RWPE1 (cell line): ENCODE measurements at regions not wholly inside any gene's neighbourhood (a gene's known extent, or its start where the extent isn't known, plus 50 kb on each side); places are given as distances from the start of the nearest gene placed in this dataset.

ENCODE experiments used
- CTCF ChIA-PET: fragments of 350-600 bp; sonication (Branson Sonifier 250); formaldehyde crosslinking; extraction: SDS; loops from one replicate; lab custom pipeline; 2021; lab: Yijun Ruan, JAX
- POLR2A ChIA-PET: fragments of 400-600 bp; formaldehyde crosslinking; extraction: SDS; loops from one replicate; lab custom pipeline; 2020; ENCODE audit warnings: antibody characterized with exemption; ENCODE audit not compliant: low non-redundant PET; lab: Yijun Ruan, JAX
- DNase-seq: peaks from one replicate; pipeline ENCODE4 v3.0.0; 2012; ENCODE audit warnings: low spot score
- H3K27ac ChIP-seq: fragments of 450-650 bp; 2 replicates; pipeline ENCODE4 v1.5.1; 2017
- TF ChIP-seq, protein P1 (sequence below): fragments of 450-650 bp; conservative IDR thresholded peaks from 2 replicates; pipeline ENCODE4 v1.5.1; 2017; ENCODE audit warnings: low read depth, mild to moderate bottlenecking

- no peak for DNase-seq
- ChIA-PET POLR2A (no interaction called here), CTCF (no interaction called here)
- H3K27ac ChIP-seq, result no peak overlapping the region
- TF ChIP-seq, protein P1, sequence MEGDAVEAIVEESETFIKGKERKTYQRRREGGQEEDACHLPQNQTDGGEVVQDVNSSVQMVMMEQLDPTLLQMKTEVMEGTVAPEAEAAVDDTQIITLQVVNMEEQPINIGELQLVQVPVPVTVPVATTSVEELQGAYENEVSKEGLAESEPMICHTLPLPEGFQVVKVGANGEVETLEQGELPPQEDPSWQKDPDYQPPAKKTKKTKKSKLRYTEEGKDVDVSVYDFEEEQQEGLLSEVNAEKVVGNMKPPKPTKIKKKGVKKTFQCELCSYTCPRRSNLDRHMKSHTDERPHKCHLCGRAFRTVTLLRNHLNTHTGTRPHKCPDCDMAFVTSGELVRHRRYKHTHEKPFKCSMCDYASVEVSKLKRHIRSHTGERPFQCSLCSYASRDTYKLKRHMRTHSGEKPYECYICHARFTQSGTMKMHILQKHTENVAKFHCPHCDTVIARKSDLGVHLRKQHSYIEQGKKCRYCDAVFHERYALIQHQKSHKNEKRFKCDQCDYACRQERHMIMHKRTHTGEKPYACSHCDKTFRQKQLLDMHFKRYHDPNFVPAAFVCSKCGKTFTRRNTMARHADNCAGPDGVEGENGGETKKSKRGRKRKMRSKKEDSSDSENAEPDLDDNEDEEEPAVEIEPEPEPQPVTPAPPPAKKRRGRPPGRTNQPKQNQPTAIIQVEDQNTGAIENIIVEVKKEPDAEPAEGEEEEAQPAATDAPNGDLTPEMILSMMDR, result no peak
Measured at GRCh38 chr14:84433961-84434360, 1096.0 kb upstream of the FLRT2 start.

DNA sequence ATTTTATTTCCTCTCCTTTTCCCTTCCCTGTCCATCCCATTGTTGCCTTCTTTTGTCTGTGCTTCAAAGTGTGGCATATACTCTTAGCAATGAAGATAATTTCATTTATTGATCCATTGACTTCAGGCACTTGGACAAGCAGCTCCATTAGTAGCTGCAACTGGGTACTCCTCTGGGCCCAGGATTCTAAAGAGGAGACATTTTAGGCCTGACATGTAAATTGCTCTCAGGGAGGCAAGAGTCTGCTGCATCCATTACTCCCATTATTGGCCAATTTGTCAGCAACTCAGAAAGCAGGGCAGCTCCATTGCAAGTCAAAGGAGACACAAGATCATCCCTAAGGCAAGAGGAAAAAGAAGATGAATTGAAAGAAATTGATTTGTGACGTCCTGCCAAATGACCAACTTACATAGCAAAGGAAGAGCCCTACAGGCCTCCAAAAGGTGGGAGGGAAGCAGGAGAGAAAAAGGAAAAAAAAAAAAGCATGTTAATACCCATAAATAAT lies 1094.1 kb upstream of the FLRT2 start:
- POLR2A ChIA-PET, result no interaction called here
- TF ChIP-seq, protein P1, result no peak
- CTCF ChIA-PET, result no interaction called here
- H3K27ac ChIP-seq, result no peak overlapping the region
- no peak for DNase-seq

DNA sequence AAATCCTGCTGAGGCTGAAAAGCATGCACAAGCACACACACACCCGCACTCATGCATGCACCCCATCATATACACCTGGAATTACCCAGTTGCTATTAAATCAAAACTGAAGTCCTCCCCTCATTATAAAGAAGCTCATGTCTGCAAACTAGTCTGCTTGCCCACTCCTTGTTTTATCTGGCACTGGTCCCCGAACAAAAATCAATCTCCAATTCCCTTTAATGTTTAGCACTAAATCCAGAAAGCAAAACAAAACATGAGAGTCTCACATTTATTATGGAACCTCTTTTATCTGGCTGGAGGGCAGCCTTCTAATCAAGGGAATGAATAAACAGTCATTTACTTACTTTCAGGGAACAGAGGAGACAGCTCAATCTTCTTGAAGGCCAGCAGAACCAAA lies 1093.4 kb upstream of the FLRT2 start:
- H3K27ac ChIP-seq, result no peak overlapping the region
- TF ChIP-seq, protein P1, result no peak
- no peak for DNase-seq
- ChIA-PET POLR2A (no interaction called here), CTCF (no interaction called here)

DNA sequence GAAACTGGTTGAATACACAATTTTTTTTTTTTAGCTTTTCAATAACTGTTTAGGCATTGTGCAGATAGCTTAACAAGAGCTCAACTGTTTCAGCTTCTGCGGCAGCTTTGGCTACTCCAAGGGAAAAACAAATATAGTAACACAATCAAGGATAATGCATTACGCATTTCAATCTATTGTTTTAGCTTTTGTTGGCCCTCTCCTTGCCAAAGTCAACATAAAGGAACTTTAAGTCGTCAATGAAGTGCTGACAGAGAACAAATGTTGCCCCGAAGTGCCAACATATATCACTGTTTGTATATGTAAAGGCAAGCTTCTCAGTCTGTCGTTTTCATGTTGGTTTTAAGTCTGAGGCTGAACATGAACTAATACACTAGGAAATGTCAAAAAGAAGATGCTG lies 1087.4 kb upstream of the FLRT2 start:
- H3K27ac ChIP-seq, result no peak overlapping the region
- no peak for DNase-seq
- TF ChIP-seq, protein P1, result no peak
- ChIA-PET CTCF (interaction anchor here (0.6 kb wide), 1 partner anchor 61 kb away, joined by 3 read pairs; no protein-coding TSS in a partner anchor), POLR2A (no interaction called here)

DNA sequence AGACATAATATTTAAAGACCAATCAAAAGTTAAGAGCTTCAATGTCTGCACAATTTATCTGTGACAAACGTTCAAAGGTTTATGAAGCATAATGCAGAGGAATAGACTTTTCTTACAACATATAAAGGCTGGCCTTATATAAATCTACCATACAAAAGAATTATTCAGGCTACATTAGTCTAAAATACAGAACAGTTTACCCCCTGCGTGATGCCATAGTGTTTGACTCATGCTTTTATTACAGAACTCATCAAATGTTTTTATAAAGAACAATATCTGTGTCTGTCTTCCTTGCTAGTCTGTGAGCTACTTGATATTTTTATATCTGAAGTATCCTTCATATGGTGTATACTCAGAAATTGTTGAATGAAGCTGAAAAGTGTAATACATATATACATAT lies 1084.5 kb upstream of the FLRT2 start:
- no peak overlapping the region for H3K27ac ChIP-seq
- ChIA-PET POLR2A (no interaction called here), CTCF (no interaction called here)
- TF ChIP-seq, protein P1, result no peak
- no peak for DNase-seq

DNA sequence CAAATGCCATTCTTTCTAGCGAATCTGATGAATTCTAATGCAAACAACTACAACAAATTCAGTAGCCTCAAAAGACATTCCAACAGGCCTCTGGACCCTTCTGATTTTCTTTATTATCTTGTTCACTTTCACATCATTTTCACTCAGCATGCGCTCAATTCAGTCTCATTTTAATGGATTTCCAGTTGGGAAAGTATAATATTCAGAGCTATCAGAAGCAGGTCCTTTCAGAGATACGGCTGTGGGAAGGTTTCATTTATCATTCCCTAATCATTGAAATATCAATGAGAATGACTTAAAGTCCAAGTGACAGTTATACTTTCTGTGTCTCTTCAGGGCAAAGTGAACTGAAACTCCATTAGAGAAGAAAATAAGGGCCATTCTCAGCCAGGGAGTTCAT lies 1083.7 kb upstream of the FLRT2 start:
- POLR2A ChIA-PET, result no interaction called here
- no peak overlapping the region for H3K27ac ChIP-seq
- TF ChIP-seq, protein P1, result no peak
- DNase-seq, result no peak
- CTCF ChIA-PET, result no interaction called here
